Esophagus squamous epithelium (tissue), 5 donors: ENCODE measurements at regions not wholly inside any gene's neighbourhood (a gene's known extent, or its start where the extent isn't known, plus 50 kb on each side); places are given as distances from the start of the nearest gene placed in this dataset.

Experiments used
- DNase-seq: peaks from one replicate; lab custom pipeline; 2025; lab: John Stamatoyannopoulos, UW
- H3K27ac ChIP-seq, 4 donors: fragments of 200-600 bp; sonication (generic); one replicate each; pipeline ENCODE4 v1.5.1; 2016 to 2019; ENCODE audit warnings: mild to moderate bottlenecking in 1 of 4
- H3K27me3 ChIP-seq, 4 donors: fragments of 200-600 bp; sonication (generic); 1 replicate in 3 of 4; 2 replicates in 1 of 4; pipeline versions ENCODE4 v1.5.1 to v1.6.0; 2017 to 2021; ENCODE audit warnings: antibody characterized with exemption in 1 of 4
- H3K36me3 ChIP-seq, 3 donors: fragments of 200-600 bp; sonication (generic); one replicate each; pipeline ENCODE4 v1.5.1; 2016 to 2019
- H3K4me1 ChIP-seq, 3 donors: fragments of 200-600 bp; sonication (generic); one replicate each; pipeline ENCODE4 v1.5.1; 2017 to 2019
- H3K4me3 ChIP-seq, 4 donors: fragments of 200-600 bp; sonication (generic); 1 replicate in 3 of 4; 2 replicates in 1 of 4; pipeline ENCODE4 v1.5.1; 2016 to 2019; ENCODE audit warnings: mild to moderate bottlenecking in 2 of 4, moderate library complexity in 1 of 4
- H3K9me3 ChIP-seq, 3 donors: fragments of 200-600 bp; sonication (generic); one replicate each; pipeline ENCODE4 v1.5.1; 2016 to 2019
- CTCF ChIP-seq, 6 experiments: fragments of 450-650 bp in 4 of 6; fragments of 200-600 bp in 2 of 6; sonication (generic) in 2 of 6; IDR thresholded peaks; one replicate each; pipeline ENCODE4 v1.5.1; 2016 to 2019; ENCODE audit warnings: antibody characterized with exemption in 6 of 6, mild to moderate bottlenecking in 4 of 6, moderate library complexity in 4 of 6
- POLR2A ChIP-seq, 4 donors: fragments of 450-650 bp; IDR thresholded peaks; one replicate each; pipeline ENCODE4 v1.6.1; 2017; ENCODE audit warnings: antibody characterized with exemption in 4 of 4, mild to moderate bottlenecking in 4 of 4, moderate library complexity in 3 of 4
- whole genome bisulfite sequencing, 2 donors: methylation state at CpG; one replicate each; pipeline ENCODE4 v1.1.5; 2018; 5-methylcytosine and 5-hydroxymethylcytosine counted together
- intact Hi-C: fragments of 100-400 bp; cut with DNase I; formaldehyde crosslinking; loops from one replicate; pipeline ENCODE4 v1.15.0; 2022
- donor health status: DM: yes; HTN: yes; CAD: no.

GRCh38 chr9:38316166-38316780 lies 76.2 kb upstream of the ALDH1B1 start:
- TF ChIP-seq CTCF (IDR thresholded peaks at IDR 0.05), result no peak
- Histone ChIP-seq H3K36me3 (no peaks in the 10 kb centered on the region), H3K4me3 (no peak overlapping the region), H3K4me1 (peaks cover under 1 to 14% (median 6%) of the 10 kb centered on the region in 3 donors), H3K27me3 (peaks cover 0 to 9% (median 0%) of the 10 kb centered on the region in 4 donors), H3K27ac (no peak overlapping the region), H3K9me3 (no peaks in the 10 kb centered on the region)
- intact Hi-C loops, result no loop called here
- no peak for DNase-seq
- 58 to 59% methylated on average over 4 to 5 of the region's 6 CpGs for WGBS, 2 donors

GRCh38 chr9:38315085-38315595 lies 77.4 kb upstream of the ALDH1B1 start:
- Histone ChIP-seq H3K4me1 (peaks cover 4 to 23% (median 6%) of the 10 kb centered on the region in 3 donors), H3K4me3 (no peak overlapping the region), H3K36me3 (no peaks in the 10 kb centered on the region), H3K27me3 (peaks cover 0 to 14% (median 0%) of the 10 kb centered on the region in 4 donors), H3K27ac (no peak overlapping the region), H3K9me3 (no peaks in the 10 kb centered on the region)
- TF ChIP-seq CTCF (IDR thresholded peaks at IDR 0.05) (no peak), POLR2A (IDR thresholded peaks at IDR 0.05) (no peak)
- WGBS, 2 donors, result 64 to 81% methylated on average over 9 of the region's 9 CpGs
- no peak for DNase-seq
- intact Hi-C loops, result no loop called here

- Histone ChIP-seq H3K4me3 (no peak overlapping the region), H3K27me3 (peaks cover 0 to 25% (median 0%) of the 10 kb centered on the region in 4 donors), H3K9me3 (no peaks in the 10 kb centered on the region), H3K36me3 (no peaks in the 10 kb centered on the region), H3K27ac (no peak overlapping the region), H3K4me1 (peaks cover under 1 to 20% (median 4%) of the 10 kb centered on the region in 3 donors)
- intact Hi-C loops, result no loop called here
- TF ChIP-seq CTCF (IDR thresholded peaks at IDR 0.05) (no peak), POLR2A (IDR thresholded peaks at IDR 0.05) (no peak)
- WGBS, 2 donors, result 68 to 76% methylated on average over 5 to 6 of the region's 6 CpGs
- DNase-seq, result no peak
These were observed 79.1 kb upstream of the ALDH1B1 start for GRCh38 chr9:38313421-38313820.

GRCh38 chr9:38312406-38312805 lies 80.1 kb upstream of the ALDH1B1 start:
- no peak overlapping the region for H3K4me3 ChIP-seq
- intact Hi-C loops, result no loop called here
- no peak for DNase-seq
- 90 to 100% methylated on average over 2 of the region's 4 CpGs for WGBS, 2 donors
- no peaks in the 10 kb centered on the region for H3K36me3 ChIP-seq
- TF ChIP-seq POLR2A (IDR thresholded peaks at IDR 0.05) (no peak), CTCF (IDR thresholded peaks at IDR 0.05) (no peak)
- no peaks in the 10 kb centered on the region for H3K9me3 ChIP-seq
- no peak overlapping the region for H3K27ac ChIP-seq
- H3K27me3 ChIP-seq, result peaks cover 0 to 25% (median 0%) of the 10 kb centered on the region in 4 donors
- H3K4me1 ChIP-seq, result peaks cover 0 to 18% (median 4%) of the 10 kb centered on the region in 3 donors

GRCh38 chr9:38311382-38312270 lies 80.9 kb upstream of the ALDH1B1 start:
- no peaks in the 10 kb centered on the region for H3K9me3 ChIP-seq
- TF ChIP-seq POLR2A (IDR thresholded peaks at IDR 0.05) (no peak), CTCF (IDR thresholded peaks at IDR 0.05) (no peak)
- peak overlapping the region in 1 of 4 donors; percentile 3 for H3K4me3 ChIP-seq
- no peaks in the 10 kb centered on the region for H3K36me3 ChIP-seq
- H3K4me1 ChIP-seq, result peaks cover 0 to 18% (median 4%) of the 10 kb centered on the region in 3 donors
- no peak for DNase-seq
- peak overlapping the region in 1 of 4 donors; percentile 2 for H3K27ac ChIP-seq
- intact Hi-C loops, result no loop called here
- 61 to 74% methylated on average over 7 to 8 of the region's 16 CpGs for WGBS, 2 donors
- H3K27me3 ChIP-seq, result peaks cover 0 to 25% (median 0%) of the 10 kb centered on the region in 4 donors
